ENCODE measurements at regions not wholly inside any gene's neighbourhood (a gene's known extent, or its start where the extent isn't known, plus 50 kb on each side); places are given as distances from the start of the nearest gene placed in this dataset.

- TF ChIP-seq ATF2 (CRISPR knock-in tag; IDR thresholded peaks at IDR 0.05): no peak
- TF ChIP-seq ZNF707 (CRISPR knock-in tag; conservative IDR thresholded peaks at IDR 0.05): no peak
- no peak for TF ChIP-seq POLR2A (conservative IDR thresholded peaks at IDR 0.05)
- no peak for TF ChIP-seq RFX5 (IDR thresholded peaks at IDR 0.05; ENCODE audit: low read depth, low read length)
- no peak for TF ChIP-seq GABPA (tag; conservative IDR thresholded peaks at IDR 0.05; ENCODE audit: low read depth)
- no peak for TF ChIP-seq SMC3 (conservative IDR thresholded peaks at IDR 0.05; ENCODE audit: insufficient read depth, low read depth, low read length)
Observed at GRCh38 chr5:172568308-172568910, 72.7 kb upstream of the NEURL1B start.
